Caki2 (cell line): ENCODE measurements at regions not wholly inside any gene's neighbourhood (a gene's known extent, or its start where the extent isn't known, plus 50 kb on each side); places are given as distances from the start of the nearest gene placed in this dataset.
"Not testable (repeated sequence)": the region's sequence is repeated elsewhere in the genome, so short reads cannot be mapped to it uniquely, and the experiment has no call there.

Source experiments
- DNase-seq: peaks from one replicate; pipeline ENCODE4 v3.0.0-alpha.2; 2015; ENCODE audit warnings: low read depth
- in situ Hi-C: cut with HindIII; loops from 2 replicates; pipeline ENCODE4 v1.10.0; 2016; ENCODE audit warnings: low sequenced_read_pairs, low pct_unique_long_range_greater_than_20kb, mixed read lengths

DNA sequence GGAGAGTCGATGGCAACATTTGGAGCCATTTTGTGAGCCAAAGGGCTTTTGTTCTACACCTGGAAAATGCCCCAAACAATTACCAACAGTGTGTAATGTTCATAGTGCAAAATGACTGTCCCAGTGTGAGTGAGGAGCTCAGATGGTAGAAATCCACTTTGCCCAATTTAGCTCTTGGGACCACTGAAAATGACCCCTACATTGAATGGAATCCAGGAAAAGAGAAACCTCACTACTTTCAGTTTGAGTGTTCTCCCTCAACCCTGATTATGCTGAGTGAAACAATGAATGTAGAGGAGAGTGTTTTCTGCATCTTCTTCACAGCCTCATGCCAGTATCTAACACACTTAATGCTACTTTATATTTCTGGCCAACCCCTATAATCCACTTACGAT lies 84.9 kb upstream of the NRN1 start:
- in situ Hi-C loops, result no loop called here
- no peak for DNase-seq

DNA sequence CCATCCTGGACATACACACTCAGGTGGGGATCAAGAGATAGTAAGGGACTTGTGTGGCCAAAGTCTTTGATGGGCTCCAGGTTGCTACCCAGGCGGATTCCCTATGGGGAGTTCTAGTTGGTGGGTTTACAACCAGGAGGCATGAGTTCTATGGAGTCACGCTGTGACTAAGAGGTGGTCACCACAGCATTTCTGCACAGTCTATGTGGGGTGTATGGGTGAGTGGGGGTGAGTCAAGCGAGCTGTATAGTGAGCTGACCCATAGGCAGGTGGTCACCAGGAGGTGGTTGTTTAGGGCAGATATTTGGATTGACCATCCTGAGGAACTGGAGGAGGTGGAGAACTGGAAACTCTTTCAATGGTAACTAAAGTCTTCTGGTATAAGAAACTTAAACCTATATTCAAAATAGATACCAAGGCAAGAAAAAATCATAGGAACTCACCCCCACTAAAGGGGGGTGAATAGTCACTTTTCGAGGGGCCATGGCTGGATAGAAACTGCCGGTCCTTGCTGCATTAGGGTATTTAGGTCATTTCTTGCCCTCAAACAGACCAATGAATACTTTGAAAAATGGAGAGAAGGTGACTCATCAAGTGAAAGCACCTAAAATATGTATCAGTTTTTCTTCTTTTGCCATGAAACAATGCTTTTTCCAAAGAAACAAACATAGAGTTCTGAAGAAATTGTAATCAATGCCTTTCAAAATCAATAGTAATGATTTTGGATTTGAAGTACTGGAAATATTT lies 84.3 kb upstream of the NRN1 start:
- DNase-seq, result no peak
- in situ Hi-C loops, result no loop called here

DNA sequence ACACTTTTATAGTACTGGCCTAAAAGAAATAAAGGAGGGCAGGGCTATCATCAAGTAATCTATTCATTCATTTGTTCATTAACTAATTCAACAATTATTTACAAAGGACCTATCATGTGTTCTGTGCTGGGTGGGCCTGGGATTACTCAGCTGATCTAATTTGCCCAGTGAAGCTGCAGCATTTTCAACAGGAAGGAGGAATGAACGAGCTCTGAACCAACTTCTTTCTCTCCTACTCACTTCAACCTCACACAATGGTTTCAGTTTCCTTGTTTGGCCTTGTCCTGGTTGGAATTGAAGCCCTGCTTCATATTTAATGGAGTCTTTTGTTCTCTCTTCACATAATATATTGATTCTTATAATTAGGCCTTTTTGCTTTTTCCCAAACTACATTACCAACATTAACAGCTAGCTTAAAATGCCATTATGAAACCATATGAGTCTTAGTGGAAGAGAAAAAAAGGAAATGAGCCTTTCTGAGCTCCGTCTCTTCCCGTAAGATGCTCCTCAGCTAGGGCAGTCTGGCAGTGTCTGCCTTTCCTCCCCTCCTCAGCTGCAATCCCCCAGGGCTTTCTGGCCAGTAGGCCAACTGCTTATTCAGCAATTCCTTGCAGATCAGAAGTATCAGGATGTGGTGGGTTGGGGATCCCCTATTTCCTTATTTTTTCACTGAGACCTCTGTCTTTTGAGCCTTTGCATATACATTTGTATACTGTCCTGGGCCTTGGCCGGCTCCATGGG lies 79.4 kb upstream of the NRN1 start:
- no peak for DNase-seq
- in situ Hi-C loops, result no loop called here

DNA sequence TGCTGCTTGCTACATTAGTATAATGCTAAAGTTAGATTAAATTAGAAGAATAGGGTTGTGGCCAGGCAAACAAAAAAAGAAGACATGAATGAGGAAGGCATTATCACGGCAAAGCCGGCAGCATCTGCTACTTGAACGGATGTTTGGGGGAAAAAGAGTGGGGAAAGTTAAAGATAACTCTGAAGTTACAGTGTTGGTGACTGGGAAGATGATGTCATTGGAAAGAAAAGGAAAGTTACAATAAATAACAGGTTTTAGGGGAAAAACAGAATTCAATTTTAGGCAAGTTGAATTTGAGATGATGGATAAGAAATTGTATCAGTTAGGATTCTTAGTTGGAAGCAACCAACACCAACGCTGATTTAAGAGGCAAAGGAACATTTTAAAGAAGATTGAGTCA lies 74.2 kb upstream of the NRN1 start:
- in situ Hi-C loops, result no loop called here
- DNase-seq, result no peak

DNA sequence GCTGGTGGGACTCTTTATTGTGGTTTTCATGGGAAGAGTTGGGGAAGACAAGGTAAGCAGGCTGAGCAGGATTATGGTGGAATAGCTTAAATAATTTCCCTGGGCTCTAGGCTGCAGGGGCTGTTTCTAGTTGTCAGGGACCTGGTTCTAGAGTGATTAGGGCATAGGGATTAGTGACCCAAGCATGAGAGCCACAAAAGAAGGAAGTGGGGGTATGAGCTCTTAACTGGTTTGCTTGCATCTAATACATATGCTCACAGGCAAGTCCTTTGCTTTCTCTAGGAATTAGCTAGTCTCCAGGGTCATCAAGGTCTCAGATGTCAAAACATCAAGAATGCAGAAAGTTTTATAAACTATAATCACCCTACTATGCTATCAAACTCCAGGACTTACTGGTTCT lies 67.5 kb upstream of the NRN1 start:
- in situ Hi-C loops, result no loop called here
- DNase-seq, result no peak

DNA sequence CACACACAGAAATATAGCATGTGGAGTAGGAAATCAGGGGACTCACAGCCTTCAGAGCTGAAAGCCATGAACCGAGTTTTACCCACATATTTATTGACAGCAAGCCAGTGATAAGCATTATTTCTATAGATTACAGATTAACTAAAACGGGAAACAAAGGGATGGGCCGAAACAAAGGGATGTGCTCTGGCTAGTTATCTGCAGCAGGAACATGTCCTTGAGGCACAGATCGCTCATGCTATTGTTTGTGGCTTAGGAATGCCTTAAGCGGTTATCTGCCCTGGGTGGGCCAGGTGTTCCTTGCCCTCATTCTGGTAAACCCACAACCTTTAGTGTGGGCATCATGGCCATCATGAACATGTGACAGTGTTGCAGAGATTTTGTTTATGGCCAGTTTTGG lies 61.4 kb upstream of the NRN1 start:
- in situ Hi-C loops, DNase-seq: not testable (repeated sequence)

DNA sequence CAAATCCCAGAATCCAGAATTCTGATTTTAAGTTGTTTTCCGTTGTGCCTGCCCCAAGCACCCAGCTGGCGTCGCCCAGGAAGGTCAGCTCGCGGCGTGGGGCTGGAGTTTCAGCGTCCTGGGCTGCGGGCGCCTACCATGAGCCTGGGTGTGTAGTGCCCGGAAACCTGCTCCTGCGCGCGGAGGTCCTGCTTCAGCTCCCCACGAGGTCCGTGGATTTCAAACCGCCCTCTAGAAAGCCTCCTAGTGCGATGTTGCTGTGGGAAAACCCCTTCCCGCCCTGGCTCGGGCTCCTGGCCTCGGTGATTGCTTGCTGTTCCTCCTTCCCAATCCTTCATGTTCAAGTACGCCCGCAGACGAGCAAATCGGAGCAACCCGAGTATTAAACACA lies 51.3 kb upstream of the NRN1 start:
- in situ Hi-C loops, result no loop called here
- no peak for DNase-seq

DNA sequence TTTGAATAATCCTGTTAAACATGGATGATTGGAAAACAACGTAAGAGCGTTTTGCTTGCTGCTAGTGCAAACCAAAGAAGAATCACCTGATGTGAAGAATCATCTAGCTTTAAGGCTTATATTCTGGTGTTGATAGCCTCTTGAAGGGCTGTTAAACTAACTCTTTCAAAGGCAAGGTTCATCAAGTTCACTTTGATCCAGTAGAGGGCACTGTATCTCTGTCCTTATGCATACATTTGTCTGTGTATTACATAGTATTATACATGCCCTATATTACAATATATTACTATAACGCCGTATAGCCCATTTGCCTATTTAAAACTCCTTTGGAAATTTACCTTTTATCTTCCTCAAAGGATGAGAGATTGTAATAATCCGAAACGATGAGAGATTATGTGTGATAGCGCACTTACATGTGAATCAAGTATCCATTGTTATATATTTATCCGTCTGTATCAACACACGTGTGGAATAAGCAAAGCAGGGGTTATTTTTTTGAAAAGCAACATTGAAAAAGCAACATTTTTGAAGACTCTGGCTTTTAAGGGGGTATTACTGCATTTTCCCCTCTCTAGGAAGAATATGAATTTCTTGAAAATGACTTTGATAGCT lies 50.8 kb upstream of the NRN1 start:
- in situ Hi-C loops, result no loop called here

More for the DNA sequence above, 50.8 kb upstream of the NRN1 start:
- peak; percentile 22 for DNase-seq
